SK-N-SH treated with all-trans-retinoic acid at 6 μM for 48 hours (cell line): ENCODE measurements at regions not wholly inside any gene's neighbourhood (a gene's known extent, or its start where the extent isn't known, plus 50 kb on each side); places are given as distances from the start of the nearest gene placed in this dataset.

Experiments
- ATAC-seq: fragments of 200-7000 bp; cut with Tn5 transposase; 3 replicates; pipeline ENCODE4 v1.9.1; 2020; ENCODE audit warnings: mild to moderate bottlenecking, moderate library complexity
- ARNTL ChIP-seq: fragments of 450-650 bp; formaldehyde crosslinking; IDR thresholded peaks from 2 replicates; pipeline ENCODE4 v1.5.0; 2020; ENCODE audit warnings: low read depth, mild to moderate bottlenecking, moderate library complexity, borderline replicate concordance
- BACH2 ChIP-seq: fragments of 250-450 bp; sonication (Bioruptor Pico); IDR thresholded peaks from 2 replicates; pipeline ENCODE4 v1.9.0; 2021; ENCODE audit warnings: mild to moderate bottlenecking, borderline replicate concordance
- CSDC2 ChIP-seq: fragments of 250-450 bp; sonication (Bioruptor Pico); IDR thresholded peaks from 2 replicates; pipeline ENCODE4 v1.5.0; 2020; ENCODE audit warnings: mild to moderate bottlenecking, moderate library complexity
- GLIS3 ChIP-seq: fragments of 250-450 bp; sonication (Bioruptor Pico); IDR thresholded peaks from 2 replicates; pipeline ENCODE4 v1.5.0; 2020; ENCODE audit warnings: mild to moderate bottlenecking, moderate library complexity
- OSR1 ChIP-seq: fragments of 250-450 bp; sonication (Bioruptor Pico); IDR thresholded peaks from 2 replicates; pipeline ENCODE4 v1.8.0; 2022; ENCODE audit warnings: moderate library complexity, mild to moderate bottlenecking, inconsistent platforms
- PPARA ChIP-seq: fragments of 250-450 bp; sonication (Bioruptor Pico); IDR thresholded peaks from 2 replicates; pipeline ENCODE4 v1.5.0; 2020; ENCODE audit warnings: mild to moderate bottlenecking, borderline replicate concordance
- RARB ChIP-seq: fragments of 250-450 bp; sonication (Bioruptor Pico); IDR thresholded peaks from 2 replicates; pipeline ENCODE4 v1.8.0; 2021; ENCODE audit warnings: mild to moderate bottlenecking, moderate library complexity
- SNAI2 ChIP-seq: fragments of 250-450 bp; sonication (Bioruptor Pico); IDR thresholded peaks from 2 replicates; pipeline ENCODE4 v1.5.0; 2020; ENCODE audit warnings: mild to moderate bottlenecking, moderate library complexity
- TCF4 ChIP-seq: fragments of 250-450 bp; sonication (Bioruptor Pico); IDR thresholded peaks from 2 replicates; pipeline ENCODE4 v1.8.0; 2021; ENCODE audit warnings: mild to moderate bottlenecking, moderate library complexity, borderline replicate concordance
- TOX ChIP-seq: fragments of 250-450 bp; sonication (Bioruptor Pico); IDR thresholded peaks from 2 replicates; pipeline ENCODE4 v1.8.0; 2021; ENCODE audit warnings: mild to moderate bottlenecking, moderate library complexity, borderline replicate concordance
- ZC3H10 ChIP-seq: fragments of 250-450 bp; sonication (Bioruptor Pico); IDR thresholded peaks from 2 replicates; pipeline ENCODE4 v1.5.1; 2021; ENCODE audit warnings: mild to moderate bottlenecking, moderate library complexity
- ZFP30 ChIP-seq: fragments of 450-650 bp; formaldehyde crosslinking; IDR thresholded peaks from 2 replicates; pipeline ENCODE4 v1.5.0; 2022; ENCODE audit warnings: mild to moderate bottlenecking, moderate library complexity
- ZNF565 ChIP-seq: fragments of 450-650 bp; formaldehyde crosslinking; conservative IDR thresholded peaks from 2 replicates; pipeline ENCODE4 v1.5.0; 2020; ENCODE audit warnings: low read depth, mild to moderate bottlenecking, moderate library complexity
- ZNF8 ChIP-seq: fragments of 450-650 bp; formaldehyde crosslinking; IDR thresholded peaks from 2 replicates; pipeline ENCODE4 v1.5.0; 2020; ENCODE audit warnings: mild to moderate bottlenecking, moderate library complexity
- TF ChIP-seq, protein P1 (sequence below): fragments of 250-450 bp; sonication (Bioruptor Pico); IDR thresholded peaks from 2 replicates; pipeline ENCODE4 v1.5.1; 2021; ENCODE audit warnings: mild to moderate bottlenecking, moderate library complexity
- TF ChIP-seq, protein P2 (sequence below): fragments of 250-450 bp; sonication (Bioruptor Pico); IDR thresholded peaks from 2 replicates; pipeline ENCODE4 v1.8.0; 2021; ENCODE audit warnings: low read depth, mild to moderate bottlenecking, moderate library complexity, borderline replicate concordance
- TF ChIP-seq, protein P3 (sequence below): fragments of 250-450 bp; sonication (Bioruptor Pico); IDR thresholded peaks from 2 replicates; pipeline ENCODE4 v1.8.0; 2020; ENCODE audit warnings: mild to moderate bottlenecking, moderate library complexity, borderline replicate concordance
- TF ChIP-seq, protein P4 (sequence below): fragments of 250-450 bp; sonication (Bioruptor Pico); IDR thresholded peaks from 2 replicates; pipeline ENCODE4 v1.5.0; 2020; ENCODE audit warnings: mild to moderate bottlenecking, moderate library complexity
- TF ChIP-seq, protein P5 (sequence below): fragments of 250-450 bp; sonication (Bioruptor Pico); IDR thresholded peaks from 2 replicates; pipeline ENCODE4 v1.5.1; 2020; ENCODE audit warnings: low read depth, mild to moderate bottlenecking, moderate library complexity

DNA sequence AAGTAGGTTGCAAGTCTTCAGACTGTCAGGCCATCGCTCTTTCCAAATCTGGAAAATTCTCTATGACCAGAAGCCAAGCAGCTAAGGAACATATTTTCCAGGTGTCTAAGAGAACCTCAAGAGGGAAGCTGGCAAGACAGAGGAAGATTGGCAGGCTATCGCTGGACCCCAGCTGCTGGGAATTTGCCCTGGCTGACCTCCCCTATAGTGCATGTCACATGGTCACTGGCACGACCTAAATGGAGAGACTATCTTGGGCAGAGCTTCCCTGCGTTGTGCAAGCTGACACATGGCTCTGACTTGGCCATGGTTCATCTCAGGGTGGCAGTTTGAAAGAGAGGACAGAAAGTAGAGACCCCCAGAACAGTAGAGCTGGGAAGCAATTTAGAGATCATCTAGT lies 104.9 kb upstream of the ZNF618 start (continued):
- no peak for TF ChIP-seq BACH2
- TF ChIP-seq, protein P1, sequence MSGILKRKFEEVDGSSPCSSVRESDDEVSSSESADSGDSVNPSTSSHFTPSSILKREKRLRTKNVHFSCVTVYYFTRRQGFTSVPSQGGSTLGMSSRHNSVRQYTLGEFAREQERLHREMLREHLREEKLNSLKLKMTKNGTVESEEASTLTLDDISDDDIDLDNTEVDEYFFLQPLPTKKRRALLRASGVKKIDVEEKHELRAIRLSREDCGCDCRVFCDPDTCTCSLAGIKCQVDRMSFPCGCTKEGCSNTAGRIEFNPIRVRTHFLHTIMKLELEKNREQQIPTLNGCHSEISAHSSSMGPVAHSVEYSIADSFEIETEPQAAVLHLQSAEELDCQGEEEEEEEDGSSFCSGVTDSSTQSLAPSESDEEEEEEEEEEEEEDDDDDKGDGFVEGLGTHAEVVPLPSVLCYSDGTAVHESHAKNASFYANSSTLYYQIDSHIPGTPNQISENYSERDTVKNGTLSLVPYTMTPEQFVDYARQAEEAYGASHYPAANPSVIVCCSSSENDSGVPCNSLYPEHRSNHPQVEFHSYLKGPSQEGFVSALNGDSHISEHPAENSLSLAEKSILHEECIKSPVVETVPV: no peak
- TF ChIP-seq, all 23 proteins: peak for 0

DNA sequence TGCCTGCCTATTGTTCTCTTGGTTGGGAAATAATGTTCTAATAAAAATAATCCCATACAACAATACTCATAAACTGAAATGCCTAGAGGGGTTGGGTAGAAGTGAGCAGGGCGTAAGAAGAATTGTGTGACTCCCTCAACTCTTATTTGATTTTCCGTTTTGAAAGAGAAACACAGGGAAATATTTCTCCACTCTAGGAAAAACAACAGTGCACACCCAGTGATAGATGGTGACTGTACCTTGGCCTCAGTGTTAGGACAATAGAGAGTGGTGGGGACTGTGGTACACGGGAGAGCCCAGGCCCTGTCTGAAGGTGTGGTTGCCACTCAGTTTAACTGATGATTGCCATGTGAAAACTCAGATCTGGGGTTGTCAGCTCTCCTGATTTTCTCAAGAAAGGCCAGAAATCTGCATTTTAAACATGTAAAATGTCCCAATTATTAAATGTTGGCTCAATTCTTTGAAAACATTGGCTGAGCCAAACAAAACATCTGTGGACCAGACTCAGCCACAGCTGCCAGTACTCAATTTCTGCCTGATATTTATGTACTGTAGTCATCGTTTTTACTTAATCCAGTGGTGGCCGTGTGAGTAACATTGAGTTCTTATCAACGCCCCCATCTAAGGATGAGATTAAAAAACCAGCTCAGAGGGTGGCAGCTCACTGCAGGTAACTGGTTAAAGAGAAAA lies 103.8 kb upstream of the ZNF618 start:
- ATAC-seq: no peak
- peak; percentile 90 for TF ChIP-seq TCF4 (CRISPR knock-in tag)
- no peak for TF ChIP-seq BACH2

DNA sequence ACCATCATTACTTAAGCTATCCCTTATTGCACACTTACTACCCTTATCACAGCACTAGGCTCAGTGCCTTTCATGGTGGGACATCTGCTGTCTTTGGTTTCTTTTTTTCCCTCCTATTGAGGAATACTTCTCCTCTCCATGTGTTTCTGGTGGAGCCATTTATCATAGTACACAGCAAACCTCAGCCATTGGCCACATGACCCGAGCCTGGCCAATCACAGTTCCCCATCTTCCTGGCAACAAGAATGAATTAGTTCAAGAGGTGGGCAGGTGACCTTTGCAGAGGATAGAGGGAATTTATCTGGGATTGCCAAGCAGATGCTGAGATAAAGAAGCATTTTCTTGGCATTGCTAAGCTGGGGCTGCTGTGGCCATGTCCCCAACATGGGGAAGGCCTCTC lies 101.1 kb upstream of the ZNF618 start:
- TF ChIP-seq SNAI2: no peak
- no peak for TF ChIP-seq ZFP30
- TF ChIP-seq PPARA (CRISPR knock-in tag): no peak
- TF ChIP-seq, protein P2, sequence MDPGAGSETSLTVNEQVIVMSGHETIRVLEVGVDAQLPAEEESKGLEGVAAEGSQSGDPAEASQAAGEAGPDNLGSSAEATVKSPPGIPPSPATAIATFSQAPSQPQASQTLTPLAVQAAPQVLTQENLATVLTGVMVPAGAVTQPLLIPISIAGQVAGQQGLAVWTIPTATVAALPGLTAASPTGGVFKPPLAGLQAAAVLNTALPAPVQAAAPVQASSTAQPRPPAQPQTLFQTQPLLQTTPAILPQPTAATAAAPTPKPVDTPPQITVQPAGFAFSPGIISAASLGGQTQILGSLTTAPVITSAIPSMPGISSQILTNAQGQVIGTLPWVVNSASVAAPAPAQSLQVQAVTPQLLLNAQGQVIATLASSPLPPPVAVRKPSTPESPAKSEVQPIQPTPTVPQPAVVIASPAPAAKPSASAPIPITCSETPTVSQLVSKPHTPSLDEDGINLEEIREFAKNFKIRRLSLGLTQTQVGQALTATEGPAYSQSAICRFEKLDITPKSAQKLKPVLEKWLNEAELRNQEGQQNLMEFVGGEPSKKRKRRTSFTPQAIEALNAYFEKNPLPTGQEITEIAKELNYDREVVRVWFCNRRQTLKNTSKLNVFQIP (CRISPR knock-in tag): no peak
- no peak for TF ChIP-seq GLIS3
- TF ChIP-seq ZC3H10 (CRISPR knock-in tag): no peak
- TF ChIP-seq, protein P3, sequence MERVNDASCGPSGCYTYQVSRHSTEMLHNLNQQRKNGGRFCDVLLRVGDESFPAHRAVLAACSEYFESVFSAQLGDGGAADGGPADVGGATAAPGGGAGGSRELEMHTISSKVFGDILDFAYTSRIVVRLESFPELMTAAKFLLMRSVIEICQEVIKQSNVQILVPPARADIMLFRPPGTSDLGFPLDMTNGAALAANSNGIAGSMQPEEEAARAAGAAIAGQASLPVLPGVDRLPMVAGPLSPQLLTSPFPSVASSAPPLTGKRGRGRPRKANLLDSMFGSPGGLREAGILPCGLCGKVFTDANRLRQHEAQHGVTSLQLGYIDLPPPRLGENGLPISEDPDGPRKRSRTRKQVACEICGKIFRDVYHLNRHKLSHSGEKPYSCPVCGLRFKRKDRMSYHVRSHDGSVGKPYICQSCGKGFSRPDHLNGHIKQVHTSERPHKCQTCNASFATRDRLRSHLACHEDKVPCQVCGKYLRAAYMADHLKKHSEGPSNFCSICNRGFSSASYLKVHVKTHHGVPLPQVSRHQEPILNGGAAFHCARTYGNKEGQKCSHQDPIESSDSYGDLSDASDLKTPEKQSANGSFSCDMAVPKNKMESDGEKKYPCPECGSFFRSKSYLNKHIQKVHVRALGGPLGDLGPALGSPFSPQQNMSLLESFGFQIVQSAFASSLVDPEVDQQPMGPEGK (CRISPR knock-in tag): no peak
- TF ChIP-seq ZNF565 (CRISPR knock-in tag): no peak
- no peak for TF ChIP-seq BACH2
- TF ChIP-seq ARNTL: no peak
- TF ChIP-seq TCF4 (CRISPR knock-in tag): no peak
- no peak for TF ChIP-seq RARB (CRISPR knock-in tag)
- TF ChIP-seq, protein P1: no peak
- TF ChIP-seq OSR1: no peak
- TF ChIP-seq ZNF8: no peak
- TF ChIP-seq CSDC2 (CRISPR knock-in tag): no peak
- TF ChIP-seq TOX (CRISPR knock-in tag): no peak
- TF ChIP-seq, protein P4, sequence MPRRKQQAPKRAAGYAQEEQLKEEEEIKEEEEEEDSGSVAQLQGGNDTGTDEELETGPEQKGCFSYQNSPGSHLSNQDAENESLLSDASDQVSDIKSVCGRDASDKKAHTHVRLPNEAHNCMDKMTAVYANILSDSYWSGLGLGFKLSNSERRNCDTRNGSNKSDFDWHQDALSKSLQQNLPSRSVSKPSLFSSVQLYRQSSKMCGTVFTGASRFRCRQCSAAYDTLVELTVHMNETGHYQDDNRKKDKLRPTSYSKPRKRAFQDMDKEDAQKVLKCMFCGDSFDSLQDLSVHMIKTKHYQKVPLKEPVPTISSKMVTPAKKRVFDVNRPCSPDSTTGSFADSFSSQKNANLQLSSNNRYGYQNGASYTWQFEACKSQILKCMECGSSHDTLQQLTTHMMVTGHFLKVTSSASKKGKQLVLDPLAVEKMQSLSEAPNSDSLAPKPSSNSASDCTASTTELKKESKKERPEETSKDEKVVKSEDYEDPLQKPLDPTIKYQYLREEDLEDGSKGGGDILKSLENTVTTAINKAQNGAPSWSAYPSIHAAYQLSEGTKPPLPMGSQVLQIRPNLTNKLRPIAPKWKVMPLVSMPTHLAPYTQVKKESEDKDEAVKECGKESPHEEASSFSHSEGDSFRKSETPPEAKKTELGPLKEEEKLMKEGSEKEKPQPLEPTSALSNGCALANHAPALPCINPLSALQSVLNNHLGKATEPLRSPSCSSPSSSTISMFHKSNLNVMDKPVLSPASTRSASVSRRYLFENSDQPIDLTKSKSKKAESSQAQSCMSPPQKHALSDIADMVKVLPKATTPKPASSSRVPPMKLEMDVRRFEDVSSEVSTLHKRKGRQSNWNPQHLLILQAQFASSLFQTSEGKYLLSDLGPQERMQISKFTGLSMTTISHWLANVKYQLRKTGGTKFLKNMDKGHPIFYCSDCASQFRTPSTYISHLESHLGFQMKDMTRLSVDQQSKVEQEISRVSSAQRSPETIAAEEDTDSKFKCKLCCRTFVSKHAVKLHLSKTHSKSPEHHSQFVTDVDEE (CRISPR knock-in tag): no peak
- TF ChIP-seq, protein P5, sequence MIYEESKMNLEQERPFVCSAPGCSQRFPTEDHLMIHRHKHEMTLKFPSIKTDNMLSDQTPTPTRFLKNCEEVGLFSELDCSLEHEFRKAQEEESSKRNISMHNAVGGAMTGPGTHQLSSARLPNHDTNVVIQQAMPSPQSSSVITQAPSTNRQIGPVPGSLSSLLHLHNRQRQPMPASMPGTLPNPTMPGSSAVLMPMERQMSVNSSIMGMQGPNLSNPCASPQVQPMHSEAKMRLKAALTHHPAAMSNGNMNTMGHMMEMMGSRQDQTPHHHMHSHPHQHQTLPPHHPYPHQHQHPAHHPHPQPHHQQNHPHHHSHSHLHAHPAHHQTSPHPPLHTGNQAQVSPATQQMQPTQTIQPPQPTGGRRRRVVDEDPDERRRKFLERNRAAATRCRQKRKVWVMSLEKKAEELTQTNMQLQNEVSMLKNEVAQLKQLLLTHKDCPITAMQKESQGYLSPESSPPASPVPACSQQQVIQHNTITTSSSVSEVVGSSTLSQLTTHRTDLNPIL: no peak
- ATAC-seq: no peak
